ENCODE measurements at regions not wholly inside any gene's neighbourhood (a gene's known extent, or its start where the extent isn't known, plus 50 kb on each side); places are given as distances from the start of the nearest gene placed in this dataset.

DNA sequence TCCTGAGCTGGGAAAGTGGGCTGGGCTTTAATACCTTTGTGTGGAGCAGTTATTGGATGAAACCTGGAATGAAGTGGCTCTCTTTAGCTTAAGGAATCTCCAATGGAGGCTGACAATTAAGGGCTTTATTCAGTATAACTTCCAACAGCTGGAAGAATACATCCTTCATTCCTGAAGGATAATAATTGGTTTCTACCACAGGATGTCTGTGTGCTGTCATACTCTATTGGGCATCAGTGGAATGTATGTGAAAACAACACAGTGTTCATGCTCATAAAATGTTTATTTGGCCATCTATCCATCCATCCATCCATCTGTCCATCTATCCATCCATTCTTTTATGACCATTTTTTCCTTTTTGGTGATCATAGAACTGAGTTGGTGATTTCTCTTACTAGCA is 220.7 kb upstream of the GAP43 start:
- no peak for ATAC-seq (ENCODE audit: low read depth)
- Histone ChIP-seq H3K4me3 (ENCODE audit: insufficient read depth, low read depth, low read length) (no peak overlapping the region), H4K20me1 (ENCODE audit: insufficient read depth, low read length) (no peaks in the 10 kb centered on the region), H3K36me3 (ENCODE audit: control insufficient read depth, insufficient read depth, low read length) (no peaks in the 10 kb centered on the region), H2AK5ac (ENCODE audit: low read depth, low read length) (no peak overlapping the region), H3K27me3 (ENCODE audit: control insufficient read depth, insufficient read depth, low read length) (no peaks in the 10 kb centered on the region; the same call in 1 of the 2 replicates), H2BK20ac (ENCODE audit: low read depth, low read length) (peak overlapping the region; percentile 75), H4K5ac (ENCODE audit: low read depth, low read length) (peak overlapping the region; percentile 89; the same call in 1 of the 2 replicates), H3K4me2 (ENCODE audit: low read depth, low read length) (peak overlapping the region; percentile 59; the same call in 1 of the 2 replicates), H3K9ac (ENCODE audit: low read depth, low read length) (no peak overlapping the region), H2BK120ac (ENCODE audit: low read depth, low read length) (peak overlapping the region; percentile 50), H3K27ac (ENCODE audit: insufficient read depth, low read length) (no peak overlapping the region), H2BK15ac (ENCODE audit: low read depth, low read length) (peak overlapping the region; percentile 22; the same call in 1 of the 3 replicates), H2AK9ac (replicated peaks; ENCODE audit: low read depth, low read length, poor library complexity) (no peak overlapping the region), H3K4me1 (ENCODE audit: control insufficient read depth, insufficient read depth, low read length) (peaks cover 11% of the 10 kb centered on the region), H3K14ac (replicated peaks; ENCODE audit: low read depth, low read length) (no peak overlapping the region; the same call in 1 of the 2 replicates), H3K9me1 (ENCODE audit: insufficient read depth, low read length) (peaks cover 2% of the 10 kb centered on the region; the same call in 1 of the 2 replicates), H3K23ac (ENCODE audit: low read depth, low read length) (no peak overlapping the region), H3K4ac (ENCODE audit: low read depth, low read length) (peak overlapping the region; percentile 72; the same call in 1 of the 2 replicates), H2BK5ac (ENCODE audit: low read depth, low read length, poor library complexity, severe bottlenecking) (peak overlapping the region; percentile 73), H3K56ac (ENCODE audit: extremely low read depth, insufficient read depth, low read length) (no peak overlapping the region), H4K8ac (ENCODE audit: low read depth in 2 of 2, low read length in 2 of 2) (peak overlapping the region in 1 of 2 experiments; percentile 27; a peak in 2 of 4 replicates), H3K18ac (ENCODE audit: low read depth, low read length) (peak overlapping the region; percentile 90; the same call in 1 of the 2 replicates), H3K79me1 (ENCODE audit: low read depth in 1 of 2, low read length in 2 of 2) (no peaks in the 10 kb centered on the region), H2AFZ (replicated peaks; ENCODE audit: low read length, poor library complexity) (no peak overlapping the region), H3K9me3 (ENCODE audit: control insufficient read depth, insufficient read depth, low read length) (no peaks in the 10 kb centered on the region), H4K91ac (ENCODE audit: insufficient read depth, low read depth, low read length) (peak overlapping the region; percentile 42; the same call in 1 of the 2 replicates)
- in situ Hi-C loops (cut with MboI; ENCODE audit: low sequenced_read_pairs) (no loop called here), intact Hi-C loops (cut with micrococcal nuclease) (no loop called here), dilution Hi-C loops (cut with HindIII; ENCODE audit: low sequenced_read_pairs, unreplicated experiment) (no loop called here)
- CTCF ChIA-PET, result interaction anchor here (0.6 to 1.7 kb wide), 3 partner anchors 16 to 595 kb away, joined by 3 to 5 read pairs (median 4); no protein-coding TSS in a partner anchor
- POLR2A ChIA-PET (ENCODE audit: unreplicated experiment), result no interaction called here
- no TSS peak for BruUV-seq (replicated peaks)
- DNase-seq, result no peak
- TF ChIP-seq MXI1 (IDR thresholded peaks at IDR 0.05; ENCODE audit: borderline replicate concordance, low read depth, low read length) (no peak), CEBPB (IDR thresholded peaks at IDR 0.05; ENCODE audit: low read depth, low read length) (no peak), BHLHE40 (IDR thresholded peaks at IDR 0.05; ENCODE audit: low read depth, low read length) (no peak), POLR2A (IDR thresholded peaks at IDR 0.05; ENCODE audit: low read depth, low read length) (no peak)
- TF ChIP-seq, protein P1, sequence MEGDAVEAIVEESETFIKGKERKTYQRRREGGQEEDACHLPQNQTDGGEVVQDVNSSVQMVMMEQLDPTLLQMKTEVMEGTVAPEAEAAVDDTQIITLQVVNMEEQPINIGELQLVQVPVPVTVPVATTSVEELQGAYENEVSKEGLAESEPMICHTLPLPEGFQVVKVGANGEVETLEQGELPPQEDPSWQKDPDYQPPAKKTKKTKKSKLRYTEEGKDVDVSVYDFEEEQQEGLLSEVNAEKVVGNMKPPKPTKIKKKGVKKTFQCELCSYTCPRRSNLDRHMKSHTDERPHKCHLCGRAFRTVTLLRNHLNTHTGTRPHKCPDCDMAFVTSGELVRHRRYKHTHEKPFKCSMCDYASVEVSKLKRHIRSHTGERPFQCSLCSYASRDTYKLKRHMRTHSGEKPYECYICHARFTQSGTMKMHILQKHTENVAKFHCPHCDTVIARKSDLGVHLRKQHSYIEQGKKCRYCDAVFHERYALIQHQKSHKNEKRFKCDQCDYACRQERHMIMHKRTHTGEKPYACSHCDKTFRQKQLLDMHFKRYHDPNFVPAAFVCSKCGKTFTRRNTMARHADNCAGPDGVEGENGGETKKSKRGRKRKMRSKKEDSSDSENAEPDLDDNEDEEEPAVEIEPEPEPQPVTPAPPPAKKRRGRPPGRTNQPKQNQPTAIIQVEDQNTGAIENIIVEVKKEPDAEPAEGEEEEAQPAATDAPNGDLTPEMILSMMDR (conservative IDR thresholded peaks at IDR 0.05; ENCODE audit: low read depth, low read length), result no peak
